ENCODE measurements at regions not wholly inside any gene's neighbourhood (a gene's known extent, or its start where the extent isn't known, plus 50 kb on each side); places are given as distances from the start of the nearest gene placed in this dataset.

- no peak for TF ChIP-seq EZH2 (IDR thresholded peaks at IDR 0.05; ENCODE audit: borderline replicate concordance, low read length)
- no peak for TF ChIP-seq CTCF (IDR thresholded peaks at IDR 0.05; ENCODE audit: low read length)
Observed at GRCh38 chr11:115808351-115808940, 304.2 kb upstream of the CADM1 start.

Measured in OCI-LY1 (cell line).